Right lobe of liver (tissue), 4 donors: ENCODE measurements at regions not wholly inside any gene's neighbourhood (a gene's known extent, or its start where the extent isn't known, plus 50 kb on each side); places are given as distances from the start of the nearest gene placed in this dataset.

Source experiments
- POLR2A ChIP-seq: fragments of 450-650 bp; IDR thresholded peaks from one replicate; pipeline ENCODE4 v1.6.1; 2017; ENCODE audit warnings: antibody characterized with exemption, mild to moderate bottlenecking
- TF ChIP-seq, protein P1 (sequence below), 4 donors: fragments of 200-600 bp in 3 of 4; fragments of 450-650 bp in 1 of 4; IDR thresholded peaks; one replicate each; pipeline versions ENCODE4 v1.5.1 to v1.8.0; 2016 to 2022; ENCODE audit warnings: antibody characterized with exemption in 4 of 4, mild to moderate bottlenecking in 2 of 4
- donor health status: DM: no; HTN: no; CAD: no.
- donor health status: DM: no; HTN: no; CAD: no.
- donor health status: DM: no; HTN: yes; CAD: no.

DNA sequence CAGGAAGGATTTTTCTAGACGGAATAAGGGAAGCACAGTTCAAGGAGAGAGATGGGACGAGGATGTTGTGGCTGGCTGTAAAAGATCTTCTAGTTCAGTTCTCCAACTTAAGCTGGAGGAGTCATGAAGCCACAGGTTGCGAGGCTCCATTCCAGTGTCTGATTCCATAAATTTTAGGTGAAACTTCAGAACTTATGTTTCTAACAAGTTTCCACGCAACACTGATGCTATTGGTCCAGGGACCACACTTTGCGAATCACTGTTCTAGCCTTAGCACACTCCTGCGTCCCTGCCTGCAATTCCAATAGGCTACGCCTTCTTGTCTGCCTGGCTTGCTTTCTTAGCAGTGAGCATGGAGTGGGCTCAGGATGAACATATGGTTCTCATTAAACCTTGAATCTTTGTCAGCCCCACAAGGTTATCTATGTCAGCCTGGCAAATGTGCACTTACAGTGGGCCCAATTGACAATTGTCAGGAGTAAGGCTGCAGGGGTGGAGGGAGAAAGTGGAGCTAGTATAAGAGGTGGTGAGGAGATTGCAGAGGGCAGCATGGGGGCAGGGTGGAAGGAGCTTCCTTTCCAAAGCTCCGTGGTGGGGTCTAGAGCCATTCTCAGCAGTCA, 438.1 kb upstream of the ST6GAL2 start:
- TF ChIP-seq POLR2A, result no peak
- TF ChIP-seq, protein P1, sequence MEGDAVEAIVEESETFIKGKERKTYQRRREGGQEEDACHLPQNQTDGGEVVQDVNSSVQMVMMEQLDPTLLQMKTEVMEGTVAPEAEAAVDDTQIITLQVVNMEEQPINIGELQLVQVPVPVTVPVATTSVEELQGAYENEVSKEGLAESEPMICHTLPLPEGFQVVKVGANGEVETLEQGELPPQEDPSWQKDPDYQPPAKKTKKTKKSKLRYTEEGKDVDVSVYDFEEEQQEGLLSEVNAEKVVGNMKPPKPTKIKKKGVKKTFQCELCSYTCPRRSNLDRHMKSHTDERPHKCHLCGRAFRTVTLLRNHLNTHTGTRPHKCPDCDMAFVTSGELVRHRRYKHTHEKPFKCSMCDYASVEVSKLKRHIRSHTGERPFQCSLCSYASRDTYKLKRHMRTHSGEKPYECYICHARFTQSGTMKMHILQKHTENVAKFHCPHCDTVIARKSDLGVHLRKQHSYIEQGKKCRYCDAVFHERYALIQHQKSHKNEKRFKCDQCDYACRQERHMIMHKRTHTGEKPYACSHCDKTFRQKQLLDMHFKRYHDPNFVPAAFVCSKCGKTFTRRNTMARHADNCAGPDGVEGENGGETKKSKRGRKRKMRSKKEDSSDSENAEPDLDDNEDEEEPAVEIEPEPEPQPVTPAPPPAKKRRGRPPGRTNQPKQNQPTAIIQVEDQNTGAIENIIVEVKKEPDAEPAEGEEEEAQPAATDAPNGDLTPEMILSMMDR (IDR thresholded peaks at IDR 0.05), result no peak
